ENCODE measurements at regions not wholly inside any gene's neighbourhood (a gene's known extent, or its start where the extent isn't known, plus 50 kb on each side); places are given as distances from the start of the nearest gene placed in this dataset.
"Not testable (repeated sequence)": the region's sequence is repeated elsewhere in the genome, so short reads cannot be mapped to it uniquely, and the experiment has no call there.

DNA sequence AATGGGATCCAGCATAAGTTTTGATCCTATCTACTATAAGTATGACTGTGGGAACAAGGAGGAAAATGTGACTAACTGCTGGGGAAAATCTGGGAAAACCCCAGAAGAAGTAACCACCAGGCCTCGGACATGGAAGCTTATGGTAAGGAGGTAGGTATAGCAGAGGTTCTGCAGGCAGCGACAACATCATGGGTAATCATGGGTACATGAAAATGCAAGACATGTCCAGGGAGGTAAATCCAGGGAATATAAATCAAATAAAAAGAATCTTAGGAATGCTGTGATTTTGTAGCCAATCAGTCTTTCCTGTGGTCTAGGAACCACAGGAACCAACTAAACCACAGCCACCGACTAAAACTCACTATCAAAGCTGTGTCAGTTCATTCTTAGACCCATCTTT is 168.3 kb upstream of the NPY start:
- intact Hi-C loops (cut with DNase I) = no loop called here
- ATAC-seq = no peak
- H3K27me3 ChIP-seq (ENCODE audit: insufficient read depth in 3 of 3, low read length in 2 of 3) = no peaks in the 10 kb centered on the region
- 83 to 94% (median 87%) methylated on average over 3 of the region's 3 CpGs for WGBS, 3 donors
- no peaks in the 10 kb centered on the region for H3K36me3 ChIP-seq (ENCODE audit: insufficient read depth in 1 of 2, low read depth in 1 of 2)
- DNase-seq = no peak
- no peak overlapping the region for H3K4me3 ChIP-seq
- no peaks in the 10 kb centered on the region for H3K9me3 ChIP-seq
- no peaks in the 10 kb centered on the region for H3K4me1 ChIP-seq
- TF ChIP-seq, protein P1, sequence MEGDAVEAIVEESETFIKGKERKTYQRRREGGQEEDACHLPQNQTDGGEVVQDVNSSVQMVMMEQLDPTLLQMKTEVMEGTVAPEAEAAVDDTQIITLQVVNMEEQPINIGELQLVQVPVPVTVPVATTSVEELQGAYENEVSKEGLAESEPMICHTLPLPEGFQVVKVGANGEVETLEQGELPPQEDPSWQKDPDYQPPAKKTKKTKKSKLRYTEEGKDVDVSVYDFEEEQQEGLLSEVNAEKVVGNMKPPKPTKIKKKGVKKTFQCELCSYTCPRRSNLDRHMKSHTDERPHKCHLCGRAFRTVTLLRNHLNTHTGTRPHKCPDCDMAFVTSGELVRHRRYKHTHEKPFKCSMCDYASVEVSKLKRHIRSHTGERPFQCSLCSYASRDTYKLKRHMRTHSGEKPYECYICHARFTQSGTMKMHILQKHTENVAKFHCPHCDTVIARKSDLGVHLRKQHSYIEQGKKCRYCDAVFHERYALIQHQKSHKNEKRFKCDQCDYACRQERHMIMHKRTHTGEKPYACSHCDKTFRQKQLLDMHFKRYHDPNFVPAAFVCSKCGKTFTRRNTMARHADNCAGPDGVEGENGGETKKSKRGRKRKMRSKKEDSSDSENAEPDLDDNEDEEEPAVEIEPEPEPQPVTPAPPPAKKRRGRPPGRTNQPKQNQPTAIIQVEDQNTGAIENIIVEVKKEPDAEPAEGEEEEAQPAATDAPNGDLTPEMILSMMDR (IDR thresholded peaks at IDR 0.05) = no peak
- no peak overlapping the region for H3K27ac ChIP-seq

DNA sequence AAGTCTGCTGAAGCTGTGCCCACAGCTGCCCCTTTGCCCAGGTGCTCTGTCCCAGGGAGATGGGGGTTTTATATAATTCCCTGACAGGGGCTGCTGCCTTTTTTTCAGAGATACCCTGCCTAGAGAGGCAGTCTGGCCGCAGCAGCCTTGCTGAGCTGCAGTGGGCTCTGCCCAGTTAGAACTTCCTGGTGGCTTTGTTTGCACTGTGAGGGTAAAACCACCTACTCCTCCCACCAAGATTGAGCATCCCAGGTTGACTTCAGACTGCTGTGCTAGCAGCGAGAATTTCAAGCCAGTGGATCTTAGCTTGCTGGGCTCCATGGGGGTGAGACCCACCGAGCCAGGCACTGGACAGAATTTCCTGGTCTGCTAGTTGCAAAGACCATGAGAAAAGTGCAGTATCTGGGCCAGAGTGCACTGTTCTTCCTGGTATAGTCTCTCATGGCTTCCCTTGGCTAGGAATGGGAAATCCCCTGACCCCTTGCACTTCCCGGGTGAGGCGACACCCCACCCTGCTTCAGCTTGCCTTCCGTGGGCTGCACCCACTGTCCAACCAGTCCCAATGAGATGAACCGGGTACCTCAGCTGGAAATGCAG is 166.0 kb upstream of the NPY start:
- ATAC-seq; intact Hi-C loops (cut with DNase I): not testable (repeated sequence)
- 74 to 83% (median 79%) methylated on average over 7 of the region's 7 CpGs for whole genome bisulfite sequencing, 3 donors

DNA sequence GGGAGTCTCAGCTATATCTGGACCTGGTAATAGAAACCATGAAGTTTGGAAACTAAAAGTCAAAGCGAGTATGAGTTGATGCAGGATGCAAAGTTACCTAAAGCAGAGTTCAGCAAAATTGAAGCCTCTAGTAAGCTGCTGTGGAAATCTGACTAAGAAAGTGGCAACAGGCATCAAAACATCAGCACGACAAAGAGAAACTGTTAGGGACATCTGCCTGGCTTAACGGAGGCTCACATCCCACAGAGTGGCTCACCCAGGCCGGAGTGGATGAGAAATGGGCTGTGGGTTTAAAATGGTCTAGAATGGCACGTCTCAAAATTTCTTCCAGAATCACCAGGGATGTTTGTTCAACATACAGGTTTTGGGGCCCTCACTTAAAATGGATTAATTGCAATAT is 164.1 kb upstream of the NPY start:
- H3K4me3 ChIP-seq = no peak overlapping the region
- TF ChIP-seq, protein P1 (IDR thresholded peaks at IDR 0.05) = no peak
- no peaks in the 10 kb centered on the region for H3K36me3 ChIP-seq (ENCODE audit: insufficient read depth in 1 of 2, low read depth in 1 of 2)
- DNase-seq (no peak), ATAC-seq (no peak)
- intact Hi-C loops (cut with DNase I) = no loop called here
- WGBS, 3 donors = 61 to 65% (median 64%) methylated on average over 5 of the region's 5 CpGs
- no peaks in the 10 kb centered on the region for H3K4me1 ChIP-seq
- no peaks in the 10 kb centered on the region for H3K27me3 ChIP-seq (ENCODE audit: insufficient read depth in 3 of 3, low read length in 2 of 3)
- no peak overlapping the region for H3K27ac ChIP-seq
- H3K9me3 ChIP-seq = no peaks in the 10 kb centered on the region

More for the DNA sequence above, 166.0 kb upstream of the NPY start:
- H3K4me3 ChIP-seq; H3K27me3 ChIP-seq (ENCODE audit: insufficient read depth in 3 of 3, low read length in 2 of 3); H3K4me1 ChIP-seq; H3K27ac ChIP-seq; H3K9me3 ChIP-seq; H3K36me3 ChIP-seq (ENCODE audit: insufficient read depth in 1 of 2, low read depth in 1 of 2); DNase-seq: not testable (repeated sequence)

GRCh38 chr7:24123076-24123475 is 160.9 kb upstream of the NPY start:
- DNase-seq = no peak

DNA sequence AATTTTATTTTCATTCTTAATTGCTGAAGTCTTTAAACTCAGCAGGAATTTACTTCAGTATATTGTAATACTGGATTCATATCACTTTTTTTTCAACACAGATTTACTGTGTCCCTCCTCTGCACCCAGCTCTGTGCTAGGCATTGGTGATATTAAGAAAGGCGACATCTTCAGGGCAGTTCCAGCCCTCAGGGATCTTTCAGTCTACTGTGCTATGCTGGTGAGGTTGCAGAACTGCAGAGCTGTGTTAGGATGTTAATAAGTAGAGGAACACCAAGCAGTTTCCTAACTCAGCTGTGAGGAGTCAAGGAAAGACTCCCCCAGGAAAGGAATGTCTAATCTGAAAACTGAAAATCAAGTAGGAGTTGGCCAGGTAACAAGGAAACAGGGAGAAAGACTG is 158.2 kb upstream of the NPY start:
- ATAC-seq (no peak), DNase-seq (no peak)
- Histone ChIP-seq H3K27me3 (ENCODE audit: insufficient read depth in 3 of 3, low read length in 2 of 3) (no peaks in the 10 kb centered on the region), H3K4me3 (no peak overlapping the region), H3K9me3 (no peaks in the 10 kb centered on the region), H3K4me1 (no peaks in the 10 kb centered on the region), H3K36me3 (ENCODE audit: insufficient read depth in 1 of 2, low read depth in 1 of 2) (no peaks in the 10 kb centered on the region), H3K27ac (no peak overlapping the region)
- intact Hi-C loops (cut with DNase I) = no loop called here
- TF ChIP-seq, protein P1 (IDR thresholded peaks at IDR 0.05) = no peak
- 83 to 92% (median 89%) methylated on average over 1 of the region's 1 CpG for WGBS, 3 donors

More at GRCh38 chr7:24123076-24123475, 160.9 kb upstream of the NPY start:
- H3K27me3 ChIP-seq (ENCODE audit: insufficient read depth in 3 of 3, low read length in 2 of 3) = no peaks in the 10 kb centered on the region
- H3K36me3 ChIP-seq (ENCODE audit: insufficient read depth in 1 of 2, low read depth in 1 of 2) = no peaks in the 10 kb centered on the region
- intact Hi-C loops (cut with DNase I) = no loop called here
- H3K9me3 ChIP-seq = no peaks in the 10 kb centered on the region
- TF ChIP-seq, protein P1 (IDR thresholded peaks at IDR 0.05) = no peak
- H3K4me3 ChIP-seq = no peak overlapping the region
- H3K4me1 ChIP-seq = no peaks in the 10 kb centered on the region
- H3K27ac ChIP-seq = no peak overlapping the region
- ATAC-seq = no peak

Measured in psoas muscle (tissue), 7 donors.